Occipital lobe (tissue), 1 donor: ENCODE measurements at regions not wholly inside any gene's neighbourhood (a gene's known extent, or its start where the extent isn't known, plus 50 kb on each side); places are given as distances from the start of the nearest gene placed in this dataset.
"Not testable (repeated sequence)": the region's sequence is repeated elsewhere in the genome, so short reads cannot be mapped to it uniquely, and the experiment has no call there.

Experiments used
- DNase-seq: peaks from one replicate; lab custom pipeline; 2025; lab: John Stamatoyannopoulos, UW

DNA sequence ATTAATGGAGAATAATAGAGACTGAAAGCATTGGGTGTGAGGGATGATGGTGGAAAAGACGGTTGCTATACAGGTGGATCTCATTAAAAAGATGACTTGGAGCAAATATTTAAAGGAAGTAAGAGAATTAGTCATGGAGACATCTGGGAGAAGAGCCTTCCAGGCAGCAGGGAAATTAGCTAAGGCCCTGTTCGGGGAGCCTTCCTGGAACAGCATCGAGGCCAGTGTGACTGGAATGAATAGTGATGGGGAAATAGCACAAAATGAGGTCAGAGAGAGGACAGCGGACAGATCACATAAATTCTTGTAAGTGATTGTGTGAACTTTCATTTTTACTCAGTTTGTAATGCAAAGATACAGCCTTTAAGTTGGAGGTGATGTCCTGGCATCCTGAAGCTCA, 842.3 kb downstream of the SLC6A15 start:
- DNase-seq, result no peak

DNA sequence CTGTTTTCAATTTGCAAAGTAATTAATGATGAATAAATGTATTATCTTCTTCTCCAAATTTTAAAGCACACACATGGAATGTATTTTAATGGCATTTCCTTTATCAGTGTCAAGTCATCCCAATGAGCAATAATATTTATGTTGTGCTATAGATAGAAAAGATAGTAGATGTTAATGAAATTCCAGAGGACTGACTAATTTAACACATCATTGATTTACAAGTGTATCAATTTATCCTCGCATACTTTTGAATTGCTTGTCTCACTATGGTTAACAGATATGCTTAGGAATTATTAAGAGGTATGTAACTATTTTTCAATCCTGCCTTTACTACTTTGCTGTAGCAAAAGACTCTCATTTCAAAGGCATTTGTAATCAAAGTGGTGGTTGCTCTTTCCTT, 842.9 kb downstream of the SLC6A15 start:
- no peak for DNase-seq

DNA sequence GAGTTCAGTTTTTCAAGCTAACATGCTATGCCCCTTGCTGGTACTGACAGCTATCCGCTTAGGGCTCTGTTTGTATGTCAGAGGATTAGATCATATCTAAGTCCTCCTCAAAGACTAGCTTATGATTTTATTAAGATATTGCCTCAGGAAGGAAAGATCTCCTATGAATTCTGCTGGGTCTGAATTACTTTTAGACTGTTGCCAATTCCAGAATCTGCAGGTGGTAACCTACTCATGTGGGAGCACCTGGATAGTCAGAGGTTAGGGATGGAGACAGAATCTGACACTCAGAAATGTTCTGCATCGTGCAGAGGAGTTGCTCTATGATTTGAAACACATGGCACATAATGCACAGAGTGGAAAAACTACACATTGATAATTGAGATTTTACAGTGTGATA, 843.4 kb downstream of the SLC6A15 start:
- no peak for DNase-seq

DNA sequence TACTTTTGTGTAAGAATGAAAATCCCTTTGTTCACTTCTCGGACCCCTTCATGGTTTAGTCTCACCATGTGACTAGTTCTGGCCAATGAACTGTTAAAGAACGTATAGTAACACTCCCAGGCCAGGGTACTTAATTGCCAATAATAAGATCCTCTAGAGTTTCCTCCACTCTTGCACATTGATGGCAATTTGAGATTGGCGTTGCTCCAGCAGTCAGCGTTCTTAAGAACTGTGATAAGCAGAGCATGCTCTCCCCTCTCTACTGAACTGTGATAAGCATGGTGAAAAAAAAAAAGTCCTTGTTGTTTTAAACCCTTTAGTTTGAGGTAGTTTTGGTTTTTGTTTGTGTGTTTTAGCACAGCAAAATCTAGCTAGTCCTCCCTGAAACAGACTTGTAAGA, 854.5 kb downstream of the SLC6A15 start:
- no peak for DNase-seq

DNA sequence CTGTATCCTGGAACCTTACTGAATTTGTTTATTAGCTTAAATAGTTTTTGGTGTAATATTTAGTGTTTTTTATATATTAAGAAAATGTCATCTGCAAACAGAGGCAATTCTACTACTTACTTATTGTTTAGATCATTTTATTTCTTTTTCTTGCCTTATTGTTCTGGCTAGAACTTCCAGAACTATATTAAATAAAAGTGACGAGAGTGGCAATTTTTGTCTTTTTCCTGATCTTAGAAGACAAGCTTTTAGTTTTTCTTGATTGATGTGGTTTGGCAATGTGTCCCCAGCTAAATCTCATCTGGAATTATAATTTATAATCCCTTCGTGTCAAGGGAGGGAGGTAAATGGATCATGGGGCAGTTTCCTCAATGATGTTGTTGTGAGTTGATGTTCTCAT, 857.8 kb downstream of the SLC6A15 start:
- no peak for DNase-seq

DNA sequence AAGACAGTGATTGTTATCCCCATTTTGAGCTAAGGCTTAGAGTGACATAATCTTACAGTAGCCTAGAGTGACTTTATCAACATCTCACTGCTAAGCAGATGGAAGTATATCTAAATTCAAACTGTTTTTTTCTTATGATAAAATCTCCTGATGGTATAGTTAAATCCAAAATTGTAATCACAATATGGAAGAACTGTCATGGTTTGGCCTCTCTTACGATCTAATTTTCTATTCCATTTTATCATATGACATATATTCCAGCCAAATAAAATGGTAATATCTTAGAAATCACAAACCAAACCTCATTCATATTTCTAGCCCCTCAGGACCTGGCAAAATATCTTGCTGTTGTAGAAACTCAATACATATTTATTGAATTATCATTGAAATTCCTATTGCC, 864.7 kb downstream of the SLC6A15 start:
- DNase-seq, result no peak

DNA sequence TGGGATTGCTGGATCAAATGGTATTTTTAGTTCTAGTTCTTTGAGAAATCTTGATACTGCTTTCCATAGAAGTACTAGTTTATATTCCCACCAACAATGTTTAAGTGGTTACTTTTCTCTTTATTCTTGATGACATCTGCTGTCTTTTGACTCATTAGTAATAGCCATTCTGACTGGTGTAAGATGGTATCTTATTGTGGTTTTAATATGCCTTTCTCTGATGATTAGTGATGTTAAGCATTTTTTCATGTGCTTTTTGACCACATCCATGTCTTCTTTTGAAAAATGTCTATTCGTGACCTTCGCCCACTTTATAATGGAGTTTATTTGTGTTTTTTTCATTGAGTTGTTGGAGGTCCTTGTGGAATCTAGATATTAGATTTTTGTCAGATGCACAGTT, 865.7 kb downstream of the SLC6A15 start:
- no peak for DNase-seq

DNA sequence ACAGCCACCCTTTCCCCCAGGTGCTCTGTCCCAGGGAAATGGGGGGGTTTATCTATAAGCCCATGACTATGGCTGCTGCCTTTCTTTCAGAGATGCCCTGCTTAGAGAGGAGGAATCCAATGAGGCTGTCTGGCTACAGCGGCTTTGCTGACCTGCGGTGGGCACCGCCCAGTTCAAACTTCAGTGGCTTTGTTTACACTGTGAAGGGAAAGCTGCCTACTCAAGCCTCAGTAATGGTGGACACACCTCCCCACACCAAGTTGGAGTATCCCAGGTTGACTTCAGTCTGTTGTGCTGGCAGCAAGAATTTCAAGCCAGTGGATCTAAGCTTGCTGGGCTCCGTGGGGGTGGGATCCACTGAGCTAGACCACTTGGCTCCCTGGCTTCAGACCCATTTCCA, 869.2 kb downstream of the SLC6A15 start:
- no peak for DNase-seq

DNA sequence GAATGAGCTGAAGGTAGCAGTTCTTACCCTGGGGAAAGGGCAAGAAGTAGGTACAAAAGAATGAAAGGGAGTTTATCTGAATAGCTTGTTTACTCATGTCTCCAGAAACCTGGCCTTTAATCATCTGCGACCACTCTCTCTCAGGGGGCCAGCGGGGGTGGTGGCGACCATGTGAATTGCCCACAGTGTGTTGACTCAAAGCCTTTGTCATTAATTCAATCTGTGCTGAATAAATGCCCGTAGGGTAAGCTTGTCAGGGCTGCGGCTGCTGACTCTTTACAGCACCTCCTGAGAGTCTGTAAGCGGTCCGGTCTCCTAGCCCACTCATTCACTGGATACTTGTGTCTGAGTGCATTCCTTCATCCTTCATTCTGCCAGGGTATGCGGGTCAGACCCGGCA, 874.4 kb downstream of the SLC6A15 start:
- no peak for DNase-seq

DNA sequence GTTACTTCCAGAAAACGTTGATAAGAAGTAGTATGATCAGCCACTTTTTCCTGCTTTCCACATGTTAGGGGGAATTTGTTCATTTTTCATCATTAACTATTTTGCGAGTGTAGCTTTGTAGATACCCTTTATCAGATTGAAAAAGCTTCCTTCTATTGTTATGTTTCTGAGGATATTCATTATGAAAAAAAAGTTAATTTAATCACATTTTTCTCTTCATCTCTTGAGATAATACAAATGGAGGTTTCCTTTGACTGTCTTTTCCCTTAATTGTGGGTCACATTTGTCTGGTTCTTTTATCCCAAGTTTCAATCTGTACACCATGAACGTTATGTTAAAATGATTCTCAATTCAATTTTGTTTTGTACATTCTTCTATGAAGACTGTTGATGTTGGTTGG, 875.7 kb downstream of the SLC6A15 start:
- no peak for DNase-seq

DNA sequence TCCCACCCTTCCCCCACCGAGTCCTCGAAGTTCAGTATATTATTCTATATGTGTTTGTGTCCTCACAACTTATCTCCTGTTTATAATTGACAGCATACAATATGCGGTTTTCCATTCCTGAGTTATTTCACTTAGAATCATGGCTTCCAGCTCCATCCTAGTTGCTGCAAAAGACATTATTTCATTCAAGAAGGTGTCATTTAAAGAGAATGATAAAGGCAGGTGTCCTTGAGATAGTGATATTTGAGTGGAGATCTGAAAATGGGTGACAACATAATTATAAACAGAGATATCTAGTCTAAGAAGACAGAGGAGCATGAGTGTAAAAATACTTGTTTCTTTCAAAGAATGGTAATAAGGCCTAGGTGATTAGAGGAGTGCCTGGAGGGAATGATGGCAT, 876.8 kb downstream of the SLC6A15 start:
- DNase-seq, result no peak

DNA sequence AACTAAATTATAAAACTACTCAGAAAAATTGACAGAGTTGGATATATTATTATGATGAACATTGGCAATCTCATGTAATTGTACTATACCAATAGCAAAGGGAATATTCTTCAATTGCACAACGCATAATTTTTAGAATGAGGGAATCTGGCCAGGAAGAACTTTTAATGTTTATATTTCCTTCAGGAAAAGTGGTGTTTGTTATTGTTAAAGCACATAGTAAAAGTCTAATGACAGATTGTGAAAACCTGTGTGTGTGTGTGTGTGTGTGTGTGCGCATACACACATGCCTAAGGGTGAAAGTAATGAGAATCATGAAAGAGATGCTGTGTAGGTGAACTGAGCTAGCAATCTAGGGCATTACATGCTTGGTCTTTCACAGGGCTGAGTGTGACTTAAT, 877.7 kb downstream of the SLC6A15 start:
- DNase-seq, result no peak

DNA sequence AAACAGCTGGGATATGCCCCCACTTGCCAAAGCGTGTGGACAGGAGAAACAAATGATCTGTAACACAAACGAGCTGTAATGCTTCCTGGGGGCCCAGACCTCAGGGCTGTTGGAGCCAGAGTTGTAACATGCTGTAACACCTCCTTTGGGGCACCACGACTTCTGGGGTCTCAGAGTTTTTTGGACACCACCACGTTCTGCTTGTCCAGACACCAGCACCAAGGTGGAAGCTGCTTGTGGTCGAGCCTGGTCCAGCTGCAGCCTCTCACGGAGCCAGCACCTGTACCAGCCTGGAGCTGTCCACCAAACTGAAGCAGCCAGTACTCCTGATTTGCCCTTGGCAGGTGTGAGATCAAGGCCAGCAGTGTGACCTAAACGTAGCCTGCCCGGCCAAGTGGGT, 879.4 kb downstream of the SLC6A15 start:
- DNase-seq, result no peak

DNA sequence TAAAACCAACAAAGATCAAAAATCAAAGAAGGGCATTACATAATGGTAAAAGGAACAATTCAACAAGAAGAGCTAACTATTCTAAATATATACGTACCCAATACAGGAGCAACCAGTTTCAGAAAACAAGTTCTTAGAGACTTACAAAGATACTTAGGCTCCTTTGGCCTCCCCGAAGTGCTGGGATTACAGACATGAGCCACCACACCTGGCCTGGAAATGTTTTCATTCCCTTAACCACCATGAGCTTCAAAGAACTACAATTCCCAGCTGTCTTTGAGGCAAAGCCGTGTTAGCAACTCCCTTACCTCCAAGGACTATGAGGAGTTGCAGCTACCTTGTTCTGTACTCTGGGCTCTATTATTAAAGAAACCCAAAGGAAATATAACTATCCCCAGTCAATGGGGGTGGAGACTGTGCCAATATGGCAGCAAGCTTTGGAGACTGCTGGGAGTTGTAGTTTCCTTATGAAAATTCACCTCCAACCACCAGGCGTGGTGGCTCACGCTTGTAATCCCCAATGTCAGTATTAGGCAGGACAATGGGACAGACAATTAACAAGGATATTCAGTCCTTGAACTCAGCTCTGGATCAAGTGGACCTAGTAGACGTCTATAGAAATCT, 893.9 kb downstream of the SLC6A15 start:
- DNase-seq, result not testable (repeated sequence)

DNA sequence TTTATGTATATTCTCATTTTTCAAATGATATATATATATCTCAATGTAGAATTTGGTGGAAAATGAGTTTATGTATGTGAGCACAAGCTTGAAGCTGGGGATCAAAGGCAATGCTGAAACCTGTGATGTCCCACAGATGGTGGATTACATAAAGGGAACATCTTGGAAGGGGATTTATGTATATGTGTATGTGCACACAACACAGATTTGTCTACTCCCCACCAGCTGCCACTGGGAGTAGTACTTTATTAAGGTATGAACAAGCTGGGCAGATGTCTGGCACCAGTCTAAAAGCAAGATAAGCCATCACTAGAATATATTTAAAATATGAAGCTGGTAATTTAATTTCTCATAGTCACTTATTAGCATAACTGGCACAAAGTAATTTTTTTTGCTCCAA, 895.6 kb downstream of the SLC6A15 start:
- peak; percentile 4 for DNase-seq

DNA sequence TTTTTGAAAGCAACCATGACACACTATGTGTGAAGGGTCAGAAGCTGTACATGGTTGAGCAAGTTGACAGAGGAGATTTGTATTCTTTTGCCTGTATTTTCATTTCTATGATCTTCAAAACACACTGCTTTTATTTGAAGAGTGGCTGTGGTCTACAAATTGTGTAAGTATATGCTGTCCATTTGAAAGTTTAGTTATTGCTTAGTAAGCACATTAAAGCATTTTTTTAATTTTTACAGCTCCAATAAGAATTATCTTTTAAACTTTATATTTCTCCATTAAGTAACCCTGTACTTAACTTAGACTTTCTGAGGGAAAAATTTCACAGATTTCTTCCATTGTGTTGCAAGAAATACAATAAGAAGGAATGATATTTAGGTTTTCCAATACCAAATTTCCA, 915.2 kb downstream of the SLC6A15 start:
- DNase-seq, result no peak

DNA sequence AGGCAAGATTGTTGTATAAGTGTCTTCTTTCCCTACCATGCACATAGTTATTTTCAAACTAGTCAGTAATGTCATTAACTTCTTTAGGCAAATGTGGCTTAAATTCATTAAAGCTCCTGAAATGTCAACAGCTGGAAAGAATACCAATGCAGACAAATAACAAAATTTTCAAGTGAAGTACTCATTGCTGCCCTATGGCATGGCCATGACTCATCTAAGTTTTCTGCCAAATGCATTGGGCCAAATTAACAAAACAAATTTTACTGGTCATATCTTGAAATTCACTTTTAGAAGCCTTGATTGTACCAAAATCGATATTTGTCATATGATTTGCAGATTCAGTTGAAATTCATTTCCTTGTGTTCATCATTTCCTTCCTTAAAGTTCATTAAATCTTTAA, 915.9 kb downstream of the SLC6A15 start:
- no peak for DNase-seq

DNA sequence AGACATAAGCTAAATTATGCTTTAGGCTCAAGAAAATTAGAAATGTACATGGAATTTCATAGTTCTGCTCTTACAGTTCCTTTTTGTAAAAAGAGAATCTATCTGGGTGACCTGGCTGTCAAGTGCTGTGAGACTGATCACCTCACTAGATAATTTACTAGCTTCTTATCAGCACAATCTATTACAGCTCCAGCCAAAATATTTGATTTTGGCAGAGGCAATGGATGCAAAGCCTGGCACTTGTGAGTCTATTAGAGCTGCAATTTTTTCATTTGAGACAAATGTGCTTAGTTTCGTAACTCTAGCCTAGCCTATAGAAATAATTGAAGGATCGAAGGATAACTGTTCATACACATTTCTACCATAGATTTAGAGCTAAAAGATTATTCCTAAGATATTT, 927.5 kb downstream of the SLC6A15 start:
- no peak for DNase-seq

DNA sequence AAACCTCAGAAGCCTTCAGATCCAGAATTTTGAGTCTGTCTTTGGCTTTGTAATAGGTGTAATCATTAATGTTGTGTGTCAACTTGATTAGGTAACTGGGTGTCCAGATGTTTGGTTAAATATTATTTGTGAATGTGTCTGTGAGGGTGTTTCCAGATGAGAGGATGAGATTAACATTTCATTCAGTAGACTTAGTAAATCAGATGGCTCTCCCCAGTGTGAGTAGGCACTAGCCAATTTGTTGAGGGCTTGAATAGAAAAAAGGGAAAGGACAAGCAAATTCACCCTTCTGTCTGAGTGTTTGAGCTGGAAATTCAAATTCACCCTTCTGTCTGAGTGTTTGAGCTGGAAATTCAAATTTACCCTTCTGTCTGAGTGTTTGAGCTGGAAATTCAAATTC, 932.2 kb downstream of the SLC6A15 start:
- DNase-seq, result no peak

DNA sequence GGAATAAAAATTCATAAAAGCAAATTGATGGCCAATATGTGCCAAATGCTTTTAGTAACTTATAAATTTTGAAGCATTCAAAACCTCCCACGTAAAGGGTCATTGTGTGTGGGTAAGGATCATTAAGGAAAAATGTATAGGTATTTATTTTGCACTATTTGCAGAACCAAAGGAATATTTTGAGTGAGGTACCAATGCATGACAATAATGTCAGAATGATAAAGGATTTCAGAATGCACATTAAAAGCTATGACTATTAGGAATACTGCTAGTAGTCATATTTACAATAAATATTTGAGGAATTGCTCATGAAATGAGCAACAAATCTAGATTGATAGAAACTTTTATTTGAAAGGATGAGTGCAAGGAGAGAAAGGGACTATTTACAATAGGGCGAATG, 932.8 kb downstream of the SLC6A15 start:
- no peak for DNase-seq

DNA sequence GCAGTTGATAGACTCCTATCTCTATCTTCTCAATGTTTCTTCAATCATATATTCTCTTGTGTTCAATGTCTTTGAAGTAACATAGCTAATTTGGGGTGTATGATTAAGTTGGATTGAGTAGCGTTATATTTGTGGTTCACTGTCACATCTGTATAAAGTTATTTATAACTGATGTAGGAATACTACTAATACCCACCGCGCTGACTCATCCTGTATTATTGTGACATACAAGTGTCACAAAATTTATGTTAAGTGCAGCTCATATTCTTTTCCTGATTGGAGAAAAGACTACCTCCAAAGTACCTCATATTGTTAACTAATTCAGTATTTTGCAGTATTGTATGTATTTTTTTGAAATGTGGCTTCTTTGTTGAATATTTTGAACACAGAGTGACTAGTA, 940.8 kb downstream of the SLC6A15 start:
- DNase-seq, result no peak

DNA sequence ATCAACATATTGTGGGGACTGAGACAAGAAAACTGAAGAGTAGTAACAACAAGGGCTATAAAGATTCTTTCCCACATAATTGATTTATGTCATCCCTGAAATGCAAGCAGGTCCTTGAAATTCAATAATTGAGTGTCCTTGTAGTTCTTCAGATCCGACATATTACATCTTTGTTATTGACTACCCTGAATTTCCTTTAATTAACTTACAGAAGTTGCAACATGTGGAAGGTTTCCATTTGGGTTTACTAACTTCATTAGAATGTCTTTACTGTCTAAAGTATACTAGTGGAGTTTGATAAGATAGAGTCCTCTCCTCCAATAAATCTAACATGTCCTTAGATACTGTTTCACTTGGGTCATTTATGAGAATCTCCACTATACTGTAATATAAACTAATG, 951.8 kb downstream of the SLC6A15 start:
- no peak for DNase-seq

DNA sequence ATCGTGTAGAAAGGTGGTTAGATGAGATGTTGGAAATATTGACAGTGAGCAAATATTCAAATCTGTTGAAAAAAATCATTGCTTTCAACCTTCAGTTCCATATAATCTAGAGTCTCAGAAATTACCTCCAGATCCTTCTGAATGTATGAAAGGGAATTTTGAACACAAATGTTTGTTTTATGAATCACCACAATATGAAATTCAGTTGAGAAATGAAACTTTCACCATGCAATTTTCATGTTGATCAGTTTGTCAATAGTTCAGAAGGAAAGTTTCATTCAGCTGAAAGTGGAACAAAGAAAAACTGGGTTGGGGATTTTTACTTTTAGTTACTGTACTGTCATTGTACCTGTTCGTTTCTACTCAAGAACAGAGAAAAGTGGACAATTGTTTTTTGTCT, 953.6 kb downstream of the SLC6A15 start:
- no peak for DNase-seq

DNA sequence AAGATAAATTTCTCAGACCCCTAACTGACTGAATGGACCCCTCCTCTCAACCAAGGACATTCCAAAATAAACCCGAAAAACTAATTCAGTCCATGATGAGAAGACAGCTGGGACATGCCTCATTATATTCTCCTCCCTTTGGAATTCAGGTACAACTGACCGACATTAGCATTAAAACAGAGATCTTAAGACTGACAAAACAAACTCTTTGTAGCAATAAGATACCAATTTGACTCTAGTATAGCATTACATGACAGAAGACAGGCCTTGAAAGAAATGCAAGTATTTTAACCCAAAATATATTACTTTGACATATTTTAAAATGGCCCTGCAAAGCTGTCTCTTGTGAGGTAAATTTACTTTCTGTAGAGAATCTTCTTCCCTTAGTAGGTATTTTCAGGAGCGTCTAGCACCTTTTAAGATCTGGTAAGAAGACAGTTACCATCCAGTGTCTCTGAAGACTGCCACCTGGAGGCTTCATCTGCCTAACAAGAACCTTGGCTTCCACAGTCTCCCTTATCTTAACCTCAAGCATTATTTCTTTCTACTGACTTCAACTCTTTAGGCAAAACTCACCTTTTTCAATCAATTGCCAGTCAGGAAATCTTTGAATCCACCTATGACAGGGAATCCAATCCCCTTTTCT, 957.5 kb downstream of the SLC6A15 start:
- no peak for DNase-seq
